Mesenchymal stem cell (in vitro differentiated cells and primary cell): ENCODE measurements at regions not wholly inside any gene's neighbourhood (a gene's known extent, or its start where the extent isn't known, plus 50 kb on each side); places are given as distances from the start of the nearest gene placed in this dataset.
"Not testable (repeated sequence)": the region's sequence is repeated elsewhere in the genome, so short reads cannot be mapped to it uniquely, and the experiment has no call there.

ENCODE experiments used
- DNase-seq: peaks from one replicate; pipeline ENCODE4 v3.0.0-alpha.2; 2013
- H2AFZ ChIP-seq: one replicate; pipeline ENCODE4 v1.6.1; 2013; ENCODE audit warnings: low read depth, mild to moderate bottlenecking, control low read depth, inconsistent platforms, low read length, moderate library complexity
- H2AK5ac ChIP-seq: 2 replicates; pipeline ENCODE4 v1.6.1; 2013; ENCODE audit warnings: low read length, moderate library complexity, mild to moderate bottlenecking, inconsistent platforms; ENCODE audit not compliant: severe bottlenecking
- H2BK120ac ChIP-seq: one replicate; pipeline ENCODE4 v1.6.1; 2013; ENCODE audit warnings: low read depth, mild to moderate bottlenecking, inconsistent platforms, low read length, moderate library complexity
- H2BK12ac ChIP-seq, 2 experiments: one replicate each; pipeline ENCODE4 v1.6.1; 2013; ENCODE audit warnings: inconsistent platforms in 2 of 2, low read length in 2 of 2, mild to moderate bottlenecking in 2 of 2, moderate library complexity in 2 of 2, control low read depth in 1 of 2
- H2BK15ac ChIP-seq: one replicate; pipeline ENCODE4 v1.6.1; 2013; ENCODE audit warnings: mild to moderate bottlenecking, low read depth, inconsistent platforms; ENCODE audit not compliant: poor library complexity, severe bottlenecking
- H2BK5ac ChIP-seq: 2 replicates; pipeline ENCODE4 v1.6.1; 2013; ENCODE audit warnings: low read depth, mild to moderate bottlenecking, low read length, control low read depth, inconsistent platforms; ENCODE audit not compliant: poor library complexity, severe bottlenecking
- H3K14ac ChIP-seq, 2 experiments: one replicate each; pipeline ENCODE4 v1.6.1; 2013; ENCODE audit warnings: inconsistent platforms in 2 of 2, low read length in 2 of 2, control low read depth in 1 of 2, mild to moderate bottlenecking in 1 of 2, moderate library complexity in 1 of 2
- H3K18ac ChIP-seq, 2 experiments: one replicate each; pipeline ENCODE4 v1.6.1; 2013; ENCODE audit warnings: inconsistent platforms in 2 of 2, low read length in 2 of 2, control low read depth in 1 of 2, low read depth in 1 of 2, mild to moderate bottlenecking in 1 of 2
- H3K23ac ChIP-seq, 2 experiments: one replicate each; pipeline ENCODE4 v1.6.1; 2013; ENCODE audit warnings: inconsistent platforms in 2 of 2, low read length in 2 of 2, mild to moderate bottlenecking in 2 of 2, moderate library complexity in 2 of 2, control low read depth in 1 of 2
- H3K27ac ChIP-seq: 2 replicates; pipeline ENCODE4 v1.5.1; 2013; ENCODE audit warnings: mild to moderate bottlenecking, moderate library complexity, low read length, control low read depth, inconsistent platforms; ENCODE audit not compliant: poor library complexity, severe bottlenecking
- H3K27me3 ChIP-seq, 2 experiments: 2 replicates each; pipeline versions ENCODE4 v1.6.1 to v1.7.0; 2013; ENCODE audit warnings: low read length in 2 of 2, mild to moderate bottlenecking in 2 of 2, moderate library complexity in 2 of 2, control low read depth in 1 of 2, inconsistent platforms in 1 of 2; ENCODE audit not compliant: control insufficient read depth in 1 of 2, insufficient read depth in 1 of 2
- H3K36me3 ChIP-seq, 2 experiments: 2 replicates each; pipeline versions ENCODE4 v1.6.1 to v1.7.0; 2013; ENCODE audit warnings: low read length in 2 of 2, control low read depth in 1 of 2, inconsistent platforms in 1 of 2, low read depth in 1 of 2, mild to moderate bottlenecking in 1 of 2; ENCODE audit not compliant: insufficient read depth in 2 of 2, control insufficient read depth in 1 of 2
- H3K4ac ChIP-seq, 2 experiments: one replicate each; pipeline ENCODE4 v1.6.1; 2013; ENCODE audit warnings: inconsistent platforms in 2 of 2, low read length in 2 of 2, mild to moderate bottlenecking in 2 of 2, moderate library complexity in 2 of 2, control low read depth in 1 of 2, low read depth in 1 of 2
- H3K4me1 ChIP-seq: 2 replicates; pipeline ENCODE4 v1.6.1; 2013; ENCODE audit warnings: low read depth, low read length, control low read depth; ENCODE audit not compliant: control insufficient read depth, insufficient read depth
- H3K4me2 ChIP-seq: 2 replicates; pipeline ENCODE4 v1.6.1; 2013; ENCODE audit warnings: low read length, mild to moderate bottlenecking, inconsistent platforms; ENCODE audit not compliant: poor library complexity, severe bottlenecking
- H3K4me3 ChIP-seq, 2 experiments: 2 replicates each; pipeline versions ENCODE4 v1.5.1 to v1.7.0; 2013; ENCODE audit warnings: low read length in 2 of 2, mild to moderate bottlenecking in 2 of 2, control low read depth in 1 of 2, low read depth in 1 of 2; ENCODE audit not compliant: insufficient read depth in 1 of 2
- H3K79me1 ChIP-seq: replicated peaks from 2 replicates; pipeline ENCODE4 v1.6.1; 2013; ENCODE audit warnings: mild to moderate bottlenecking, control low read depth, low read length, inconsistent platforms; ENCODE audit not compliant: poor library complexity, severe bottlenecking
- H3K9ac ChIP-seq: 2 replicates; pipeline ENCODE4 v1.7.0; 2013; ENCODE audit warnings: mild to moderate bottlenecking, low read length, moderate library complexity
- H3K9me3 ChIP-seq: 2 replicates; pipeline ENCODE4 v1.7.0; 2013; ENCODE audit warnings: mild to moderate bottlenecking, low read length; ENCODE audit not compliant: control insufficient read depth
- H4K8ac ChIP-seq: one replicate; pipeline ENCODE4 v1.6.1; 2013; ENCODE audit warnings: inconsistent platforms, mild to moderate bottlenecking, low read length, moderate library complexity
- H4K91ac ChIP-seq: one replicate; pipeline ENCODE4 v1.6.1; 2013; ENCODE audit warnings: mild to moderate bottlenecking, low read length, inconsistent platforms
- WGBS: methylation state at CpG from one replicate; pipeline ENCODE4 v1.1.7; 2013; ENCODE audit warnings: mixed read lengths; 5-methylcytosine and 5-hydroxymethylcytosine counted together

DNA sequence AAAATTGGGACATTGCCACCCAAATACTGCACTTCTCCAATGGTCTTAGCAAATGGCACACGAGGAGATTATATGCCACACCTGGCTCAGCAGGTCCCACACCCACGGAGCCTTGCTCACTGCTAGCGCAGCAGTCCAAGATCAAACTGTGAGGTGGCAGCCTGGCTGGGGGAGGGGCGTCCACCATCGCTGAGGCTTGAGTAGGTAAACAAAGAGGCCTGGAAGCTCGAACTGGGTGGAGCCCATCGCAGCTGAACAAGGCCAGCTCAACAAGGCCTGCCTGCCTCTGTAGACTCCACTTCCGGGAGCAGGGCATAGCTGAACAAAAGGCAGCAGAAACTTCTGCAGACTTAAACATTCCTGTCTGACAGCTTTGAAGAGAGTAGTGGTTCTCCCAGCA, 222.4 kb upstream of the PCDH9 start:
- H3K79me1 ChIP-seq, H3K4me2 ChIP-seq, H2BK15ac ChIP-seq, H3K14ac ChIP-seq, H3K4me3 ChIP-seq, H2BK12ac ChIP-seq, H3K36me3 ChIP-seq, H2BK120ac ChIP-seq, H4K91ac ChIP-seq, H2AK5ac ChIP-seq, H3K9ac ChIP-seq, H3K4me1 ChIP-seq, H4K8ac ChIP-seq, H2AFZ ChIP-seq, DNase-seq, H3K9me3 ChIP-seq, H3K4ac ChIP-seq, H3K27ac ChIP-seq, H3K23ac ChIP-seq, H2BK5ac ChIP-seq, H3K27me3 ChIP-seq, H3K18ac ChIP-seq: not testable (repeated sequence)
- WGBS = 89% methylated on average over 8 of the region's 8 CpGs

DNA sequence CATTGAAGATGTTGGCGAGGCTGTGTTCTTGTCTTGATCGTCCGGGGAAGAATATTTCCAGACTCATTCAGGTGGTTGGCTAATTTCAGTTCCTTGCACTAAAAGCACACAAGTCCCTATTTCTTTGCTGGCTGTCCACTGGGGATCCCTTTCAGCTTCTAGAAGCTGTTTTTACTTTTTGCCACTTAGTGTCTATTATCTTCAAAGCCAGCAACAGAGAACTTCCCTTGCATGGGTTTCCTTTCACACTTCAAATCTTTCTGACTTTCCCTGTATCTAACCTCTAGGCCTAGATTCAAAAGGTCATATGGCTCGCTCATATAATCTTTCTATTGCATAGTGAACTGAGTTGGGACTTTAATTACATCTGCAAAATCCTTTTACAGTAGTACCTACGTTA, 215.3 kb upstream of the PCDH9 start:
- H3K9me3 ChIP-seq = no peaks in the 10 kb centered on the region
- H3K27ac ChIP-seq = no peak overlapping the region
- no peak overlapping the region for H2BK15ac ChIP-seq
- no peak overlapping the region for H2BK5ac ChIP-seq
- no peak overlapping the region for H3K14ac ChIP-seq
- H3K23ac ChIP-seq = no peak overlapping the region
- no peaks in the 10 kb centered on the region for H3K4me1 ChIP-seq
- H3K27me3 ChIP-seq = no peaks in the 10 kb centered on the region
- no peak overlapping the region for H3K4me2 ChIP-seq
- H3K9ac ChIP-seq = no peak overlapping the region
- H3K18ac ChIP-seq = no peak overlapping the region
- H3K4me3 ChIP-seq = no peak overlapping the region
- no peaks in the 10 kb centered on the region for H3K79me1 ChIP-seq
- H3K4ac ChIP-seq = no peak overlapping the region
- WGBS = 100% methylated on average over 3 of the region's 5 CpGs
- no peak overlapping the region for H4K8ac ChIP-seq
- H4K91ac ChIP-seq = no peak overlapping the region
- no peak overlapping the region for H2AFZ ChIP-seq
- H2BK120ac ChIP-seq = no peak overlapping the region
- no peak overlapping the region for H2AK5ac ChIP-seq
- no peak for DNase-seq
- H2BK12ac ChIP-seq = no peak overlapping the region
- H3K36me3 ChIP-seq = no peaks in the 10 kb centered on the region

DNA sequence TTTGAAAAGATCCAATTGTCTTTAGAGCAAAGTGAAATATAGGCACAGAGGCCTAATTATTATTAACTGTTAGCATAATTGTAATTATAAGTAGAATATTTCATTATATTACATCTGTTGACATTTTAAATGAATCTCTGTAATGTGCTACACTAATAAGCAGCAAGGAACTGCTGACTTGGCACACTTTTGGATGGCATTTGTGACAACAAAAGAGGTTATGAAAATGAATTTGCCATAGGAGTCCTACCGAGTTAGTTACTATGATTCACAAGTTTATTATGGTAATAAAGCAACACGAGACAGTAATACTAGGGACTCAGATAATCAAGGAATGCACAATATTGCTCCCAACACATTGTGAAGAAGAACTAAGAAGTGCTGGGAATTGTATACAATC, 213.8 kb upstream of the PCDH9 start:
- Histone ChIP-seq H3K4ac (no peak overlapping the region), H3K4me3 (no peak overlapping the region), H2AFZ (no peak overlapping the region), H3K27ac (no peak overlapping the region), H3K4me2 (no peak overlapping the region), H3K9me3 (no peaks in the 10 kb centered on the region), H3K14ac (no peak overlapping the region), H4K91ac (no peak overlapping the region), H3K4me1 (no peaks in the 10 kb centered on the region), H3K9ac (no peak overlapping the region), H3K18ac (no peak overlapping the region), H2BK120ac (no peak overlapping the region), H2BK15ac (no peak overlapping the region), H3K79me1 (no peaks in the 10 kb centered on the region), H2BK5ac (no peak overlapping the region), H3K27me3 (no peaks in the 10 kb centered on the region), H3K23ac (no peak overlapping the region), H2AK5ac (no peak overlapping the region), H2BK12ac (no peak overlapping the region), H4K8ac (no peak overlapping the region), H3K36me3 (no peaks in the 10 kb centered on the region)
- DNase-seq = no peak
- no CpG with 5 or more reads among the region's 2 CpGs for WGBS

DNA sequence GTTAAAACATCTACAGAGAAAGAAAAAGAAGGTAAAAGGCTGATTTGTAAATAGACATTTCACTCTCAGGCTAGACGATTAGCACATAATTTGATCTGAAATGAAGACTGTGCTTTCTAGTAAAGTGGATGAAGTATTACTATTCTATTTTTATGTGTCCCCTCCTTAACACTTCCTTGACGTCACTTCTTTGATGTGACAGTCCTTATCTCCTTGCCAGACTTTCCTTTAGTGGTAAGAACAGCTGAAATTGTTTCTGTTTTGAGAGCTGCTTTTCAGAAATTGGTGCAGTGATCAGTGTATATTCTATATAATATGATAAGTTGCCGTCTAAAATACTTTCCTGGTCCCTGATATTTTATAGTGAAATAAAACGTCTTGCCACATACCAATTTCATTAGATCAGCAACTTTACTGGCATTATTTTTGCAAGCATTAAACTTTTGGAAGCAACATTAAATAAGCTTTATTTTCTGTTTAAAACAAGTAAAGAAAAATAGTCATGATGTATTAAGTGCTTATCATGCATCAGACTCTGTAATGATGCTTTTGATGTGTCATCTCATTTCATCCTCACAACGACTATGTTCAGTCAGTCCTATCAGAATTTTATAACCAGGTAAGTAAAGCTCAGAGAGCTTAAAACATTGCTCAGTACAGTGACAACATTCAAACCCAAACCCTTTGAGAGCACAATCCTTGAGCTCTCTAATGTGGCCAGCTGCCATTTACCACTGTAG, 210.3 kb upstream of the PCDH9 start:
- Histone ChIP-seq H3K79me1 (no peaks in the 10 kb centered on the region), H3K9ac (no peak overlapping the region), H3K27ac (no peak overlapping the region), H3K9me3 (no peaks in the 10 kb centered on the region), H3K36me3 (no peaks in the 10 kb centered on the region), H3K14ac (no peak overlapping the region), H2AK5ac (no peak overlapping the region), H4K8ac (no peak overlapping the region), H3K4ac (no peak overlapping the region), H3K27me3 (no peaks in the 10 kb centered on the region), H2BK15ac (no peak overlapping the region), H3K4me3 (no peak overlapping the region), H4K91ac (no peak overlapping the region), H2BK120ac (no peak overlapping the region), H3K23ac (no peak overlapping the region), H2BK12ac (no peak overlapping the region), H2BK5ac (no peak overlapping the region), H3K4me2 (no peak overlapping the region), H3K18ac (no peak overlapping the region), H3K4me1 (no peaks in the 10 kb centered on the region), H2AFZ (no peak overlapping the region)
- no peak for DNase-seq
- WGBS = 93% methylated on average over 4 of the region's 5 CpGs
